Adrenal gland (tissue), 5 donors: ENCODE measurements at regions not wholly inside any gene's neighbourhood (a gene's known extent, or its start where the extent isn't known, plus 50 kb on each side); places are given as distances from the start of the nearest gene placed in this dataset.

Experiments used
- CTCF ChIP-seq, 6 experiments: fragments of 450-650 bp in 4 of 6; fragments of 200-600 bp in 2 of 6; sonication (generic) in 1 of 6; IDR thresholded peaks; 1 replicate in 5 of 6; 2 replicates in 1 of 6; pipeline versions ENCODE4 v1.5.1 to v1.8.0; 2016 to 2021; ENCODE audit warnings: antibody characterized with exemption in 6 of 6, mild to moderate bottlenecking in 2 of 6, moderate library complexity in 1 of 6
- POLR2A ChIP-seq, 2 donors: fragments of 450-650 bp; IDR thresholded peaks; one replicate each; pipeline ENCODE4 v1.6.1; 2017; ENCODE audit warnings: antibody characterized with exemption in 2 of 2, mild to moderate bottlenecking in 2 of 2, moderate library complexity in 1 of 2
- donor health status: DM: no; HTN: no; CAD: no.

GRCh38 chr1:56147459-56147858 is 431.9 kb downstream of the PLPP3 start:
- TF ChIP-seq CTCF (IDR thresholded peaks at IDR 0.05) (no peak), POLR2A (IDR thresholded peaks at IDR 0.05) (no peak)
